ENCODE measurements at regions not wholly inside any gene's neighbourhood (a gene's known extent, or its start where the extent isn't known, plus 50 kb on each side); places are given as distances from the start of the nearest gene placed in this dataset.

- no peak for DNase-seq
- H3K27ac ChIP-seq (ENCODE audit: low read depth in 2 of 2, low read length in 2 of 2): no peak overlapping the region
- H3K36me3 ChIP-seq (ENCODE audit: control insufficient read depth in 2 of 3, insufficient read depth in 3 of 3, low read length in 3 of 3): no peaks in the 10 kb centered on the region
- H3K27me3 ChIP-seq (ENCODE audit: control insufficient read depth, insufficient read depth, low read length): no peaks in the 10 kb centered on the region
- no peaks in the 10 kb centered on the region for H3K9me3 ChIP-seq (ENCODE audit: control insufficient read depth in 2 of 3, insufficient read depth in 1 of 3, low read length in 3 of 3)
- no peak overlapping the region for H3K4me3 ChIP-seq (ENCODE audit: low read length in 3 of 3)
- H3K9ac ChIP-seq (ENCODE audit: low read length in 3 of 3): no peak overlapping the region
- intact Hi-C loops (cut with DNase I): no loop called here
- no peak for FAIRE-seq
- TF ChIP-seq CTCF (IDR thresholded peaks at IDR 0.05; ENCODE audit: borderline replicate concordance, extremely low read depth, insufficient read depth): no peak
- H3K4me1 ChIP-seq (ENCODE audit: control insufficient read depth in 2 of 3, insufficient read depth in 2 of 3, low read depth in 1 of 3, low read length in 3 of 3): no peaks in the 10 kb centered on the region
Measured at GRCh38 chr6:121516331-121516730, 80.9 kb downstream of the GJA1 start.

- H3K9me3 ChIP-seq (ENCODE audit: control insufficient read depth in 2 of 3, insufficient read depth in 1 of 3, low read length in 3 of 3): no peaks in the 10 kb centered on the region
- intact Hi-C loops (cut with DNase I): no loop called here
- H3K27ac ChIP-seq (ENCODE audit: low read depth in 2 of 2, low read length in 2 of 2): no peak overlapping the region
- no peak for TF ChIP-seq CTCF (IDR thresholded peaks at IDR 0.05; ENCODE audit: borderline replicate concordance, extremely low read depth, insufficient read depth)
- no peaks in the 10 kb centered on the region for H3K36me3 ChIP-seq (ENCODE audit: control insufficient read depth in 2 of 3, insufficient read depth in 3 of 3, low read length in 3 of 3)
- peaks cover 0 to 2% (median 0%) of the 10 kb centered on the region in 3 donors for H3K4me1 ChIP-seq (ENCODE audit: control insufficient read depth in 2 of 3, insufficient read depth in 2 of 3, low read depth in 1 of 3, low read length in 3 of 3)
- FAIRE-seq (no peak), DNase-seq (no peak)
- no peaks in the 10 kb centered on the region for H3K27me3 ChIP-seq (ENCODE audit: control insufficient read depth, insufficient read depth, low read length)
- no peak overlapping the region for H3K9ac ChIP-seq (ENCODE audit: low read length in 3 of 3)
- no peak overlapping the region for H3K4me3 ChIP-seq (ENCODE audit: low read length in 3 of 3)
Measured at GRCh38 chr6:121520337-121521163, 85.1 kb downstream of the GJA1 start.

- TF ChIP-seq CTCF (IDR thresholded peaks at IDR 0.05; ENCODE audit: borderline replicate concordance, extremely low read depth, insufficient read depth): no peak
- Histone ChIP-seq H3K4me1 (ENCODE audit: control insufficient read depth in 2 of 3, insufficient read depth in 2 of 3, low read depth in 1 of 3, low read length in 3 of 3) (peaks cover 0 to 2% (median 0%) of the 10 kb centered on the region in 3 donors), H3K9ac (ENCODE audit: low read length in 3 of 3) (no peak overlapping the region), H3K27ac (ENCODE audit: low read depth in 2 of 2, low read length in 2 of 2) (no peak overlapping the region), H3K4me3 (ENCODE audit: low read length in 3 of 3) (no peak overlapping the region), H3K36me3 (ENCODE audit: control insufficient read depth in 2 of 3, insufficient read depth in 3 of 3, low read length in 3 of 3) (no peaks in the 10 kb centered on the region), H3K9me3 (ENCODE audit: control insufficient read depth in 2 of 3, insufficient read depth in 1 of 3, low read length in 3 of 3) (no peaks in the 10 kb centered on the region), H3K27me3 (ENCODE audit: control insufficient read depth, insufficient read depth, low read length) (no peaks in the 10 kb centered on the region)
- FAIRE-seq (no peak), DNase-seq (no peak)
- intact Hi-C loops (cut with DNase I): no loop called here
Measured at GRCh38 chr6:121521164-121521555, 85.7 kb downstream of the GJA1 start.
